Spleen (tissue), 7 donors: ENCODE measurements at regions not wholly inside any gene's neighbourhood (a gene's known extent, or its start where the extent isn't known, plus 50 kb on each side); places are given as distances from the start of the nearest gene placed in this dataset.

Experiments
- CTCF ChIP-seq, 11 experiments: fragments of 200-600 bp in 7 of 11; fragments of 450-650 bp in 4 of 11; sonication (generic) in 4 of 11; IDR thresholded peaks in 8 of 11; conservative IDR thresholded peaks in 3 of 11; 1 replicate in 7 of 11; 2 replicates in 4 of 11; pipeline versions ENCODE4 v1.4.0 to v1.8.0; 2016 to 2021; ENCODE audit warnings: antibody characterized with exemption in 11 of 11, inconsistent platforms in 4 of 11, mild to moderate bottlenecking in 1 of 11
- POLR2A ChIP-seq, 3 donors: fragments of 450-650 bp; IDR thresholded peaks; one replicate each; pipeline ENCODE4 v1.5.1; 2017; ENCODE audit warnings: antibody characterized with exemption in 3 of 3, mild to moderate bottlenecking in 1 of 3
- POLR2AphosphoS5 ChIP-seq, 3 donors: sonication (generic); formaldehyde crosslinking; IDR thresholded peaks; one replicate each; pipeline ENCODE4 v1.5.1; 2017; ENCODE audit warnings: antibody characterized with exemption in 3 of 3
- donor health status: DM: no; HTN: no; CAD: no; lungs with moderate emphysema.
- donor health status: DM: no; HTN: no; CAD: no.
- donor health status: DM: no; HTN: no; CAD: no.

GRCh38 chr6:132236281-132236680 is 165.0 kb downstream of the MOXD1 start:
- TF ChIP-seq CTCF (IDR thresholded peaks at IDR 0.05 in 8 of 11, conservative IDR thresholded peaks at IDR 0.05 in 3 of 11) (no peak), POLR2A (IDR thresholded peaks at IDR 0.05) (no peak), POLR2AphosphoS5 (IDR thresholded peaks at IDR 0.05) (no peak)
